IPS DF 6.9 (cell line): ENCODE measurements at regions not wholly inside any gene's neighbourhood (a gene's known extent, or its start where the extent isn't known, plus 50 kb on each side); places are given as distances from the start of the nearest gene placed in this dataset.

Experiments used
- DNase-seq: peaks from one replicate; pipeline ENCODE4 v3.0.0-alpha.2; 2013; ENCODE audit warnings: low read depth, low spot score
- H3K27ac ChIP-seq: one replicate; pipeline ENCODE4 v1.5.1; 2013; ENCODE audit warnings: low read length, control low read depth
- H3K27me3 ChIP-seq: 2 replicates; pipeline ENCODE4 v1.6.1; 2013; ENCODE audit warnings: mild to moderate bottlenecking, low read length; ENCODE audit not compliant: control insufficient read depth, insufficient read depth
- H3K36me3 ChIP-seq: 2 replicates; pipeline ENCODE4 v1.6.1; 2013; ENCODE audit warnings: low read length; ENCODE audit not compliant: control insufficient read depth, insufficient read depth
- H3K4me1 ChIP-seq: 2 replicates; pipeline ENCODE4 v1.6.1; 2013; ENCODE audit warnings: low read length; ENCODE audit not compliant: control insufficient read depth, insufficient read depth
- H3K4me3 ChIP-seq: 2 replicates; pipeline ENCODE4 v1.5.1; 2013; ENCODE audit warnings: mild to moderate bottlenecking, low read length
- H3K9me3 ChIP-seq: 2 replicates; pipeline ENCODE4 v1.6.1; 2013; ENCODE audit warnings: low read length, inconsistent platforms; ENCODE audit not compliant: control insufficient read depth, insufficient read depth
- WGBS: extraction: QIAGEN DNeasy Blood & Tissue Kit; methylation state at CpG from one replicate; pipeline ENCODE4 v1.1.7; 2013; ENCODE audit warnings: mixed read lengths, missing lambda C conversion rate; ENCODE audit not compliant: insufficient read length, insufficient coverage; 5-methylcytosine and 5-hydroxymethylcytosine counted together

- Histone ChIP-seq H3K9me3 (no peaks in the 10 kb centered on the region), H3K4me1 (no peaks in the 10 kb centered on the region), H3K4me3 (no peak overlapping the region), H3K27ac (no peak overlapping the region), H3K36me3 (no peaks in the 10 kb centered on the region), H3K27me3 (no peaks in the 10 kb centered on the region)
- no peak for DNase-seq
- WGBS: no CpG with 5 or more reads among the region's 6 CpGs
Observed at GRCh38 chrX:13478740-13479451, 90.5 kb upstream of the EGFL6 start.

GRCh38 chrX:13476384-13476783, 93.0 kb upstream of the EGFL6 start:
- WGBS: no CpG with 5 or more reads among the region's 4 CpGs
- no peak overlapping the region for H3K4me3 ChIP-seq
- no peak overlapping the region for H3K27ac ChIP-seq
- no peaks in the 10 kb centered on the region for H3K9me3 ChIP-seq
- DNase-seq: no peak
- no peaks in the 10 kb centered on the region for H3K36me3 ChIP-seq
- no peaks in the 10 kb centered on the region for H3K4me1 ChIP-seq
- H3K27me3 ChIP-seq: no peaks in the 10 kb centered on the region

- H3K27ac ChIP-seq: no peak overlapping the region
- no peaks in the 10 kb centered on the region for H3K27me3 ChIP-seq
- H3K4me1 ChIP-seq: no peaks in the 10 kb centered on the region
- WGBS: no CpG with 5 or more reads among the region's 4 CpGs
- no peak overlapping the region for H3K4me3 ChIP-seq
- DNase-seq: no peak
- H3K36me3 ChIP-seq: no peaks in the 10 kb centered on the region
- no peaks in the 10 kb centered on the region for H3K9me3 ChIP-seq
Observed at GRCh38 chrX:13474164-13474516, 95.3 kb upstream of the EGFL6 start.

GRCh38 chrX:13473442-13474163, 95.8 kb upstream of the EGFL6 start:
- Histone ChIP-seq H3K9me3 (no peaks in the 10 kb centered on the region), H3K36me3 (no peaks in the 10 kb centered on the region), H3K27me3 (no peaks in the 10 kb centered on the region), H3K4me3 (no peak overlapping the region), H3K27ac (no peak overlapping the region), H3K4me1 (no peaks in the 10 kb centered on the region)
- whole genome bisulfite sequencing: no CpG with 5 or more reads among the region's 9 CpGs
- no peak for DNase-seq

- no peak overlapping the region for H3K27ac ChIP-seq
- DNase-seq: no peak
- H3K36me3 ChIP-seq: no peaks in the 10 kb centered on the region
- no CpG with 5 or more reads among the region's 5 CpGs for WGBS
- no peaks in the 10 kb centered on the region for H3K9me3 ChIP-seq
- H3K4me3 ChIP-seq: no peak overlapping the region
- no peaks in the 10 kb centered on the region for H3K4me1 ChIP-seq
- H3K27me3 ChIP-seq: no peaks in the 10 kb centered on the region
Observed at GRCh38 chrX:13472975-13473374, 96.4 kb upstream of the EGFL6 start.

- Histone ChIP-seq H3K27ac (no peak overlapping the region), H3K36me3 (no peaks in the 10 kb centered on the region), H3K9me3 (no peaks in the 10 kb centered on the region), H3K4me3 (no peak overlapping the region), H3K27me3 (no peaks in the 10 kb centered on the region), H3K4me1 (no peaks in the 10 kb centered on the region)
- WGBS: no CpG with 5 or more reads among the region's 3 CpGs
- DNase-seq: no peak
Observed at GRCh38 chrX:13471269-13471668, 98.1 kb upstream of the EGFL6 start.

- Histone ChIP-seq H3K9me3 (no peaks in the 10 kb centered on the region), H3K4me3 (no peak overlapping the region), H3K36me3 (no peaks in the 10 kb centered on the region), H3K27me3 (no peaks in the 10 kb centered on the region), H3K27ac (no peak overlapping the region), H3K4me1 (no peaks in the 10 kb centered on the region)
- WGBS: no CpG with 5 or more reads among the region's 3 CpGs
- no peak for DNase-seq
Observed at GRCh38 chrX:13470685-13470977, 98.8 kb upstream of the EGFL6 start.

- no CpG with 5 or more reads among the region's 4 CpGs for WGBS
- no peak for DNase-seq
- no peak overlapping the region for H3K27ac ChIP-seq
Observed at GRCh38 chrX:13469963-13470684, 99.3 kb upstream of the EGFL6 start.

GRCh38 chrX:13468096-13468495, 101.3 kb upstream of the EGFL6 start:
- no CpG with 5 or more reads among the region's 4 CpGs for WGBS
- Histone ChIP-seq H3K4me1 (no peaks in the 10 kb centered on the region), H3K36me3 (no peaks in the 10 kb centered on the region), H3K9me3 (no peaks in the 10 kb centered on the region), H3K4me3 (no peak overlapping the region), H3K27ac (no peak overlapping the region), H3K27me3 (no peaks in the 10 kb centered on the region)
- no peak for DNase-seq

More at GRCh38 chrX:13469963-13470684, 99.3 kb upstream of the EGFL6 start:
- H3K4me3 ChIP-seq: no peak overlapping the region
- no peaks in the 10 kb centered on the region for H3K27me3 ChIP-seq
- H3K36me3 ChIP-seq: no peaks in the 10 kb centered on the region
- no peaks in the 10 kb centered on the region for H3K9me3 ChIP-seq
- no peaks in the 10 kb centered on the region for H3K4me1 ChIP-seq

GRCh38 chrX:13467243-13467642, 102.2 kb upstream of the EGFL6 start:
- no peak overlapping the region for H3K4me3 ChIP-seq
- no peak overlapping the region for H3K27ac ChIP-seq
- no peaks in the 10 kb centered on the region for H3K4me1 ChIP-seq
- no peaks in the 10 kb centered on the region for H3K36me3 ChIP-seq
- H3K9me3 ChIP-seq: no peaks in the 10 kb centered on the region
- DNase-seq: no peak
- no CpG with 5 or more reads among the region's 1 CpG for WGBS
- H3K27me3 ChIP-seq: no peaks in the 10 kb centered on the region
